GM18868 (cell line): ENCODE measurements at regions not wholly inside any gene's neighbourhood (a gene's known extent, or its start where the extent isn't known, plus 50 kb on each side); places are given as distances from the start of the nearest gene placed in this dataset.
"Not testable (repeated sequence)": the region's sequence is repeated elsewhere in the genome, so short reads cannot be mapped to it uniquely, and the experiment has no call there.

ENCODE experiments used
- ATAC-seq: cut with Tn5 transposase; IDR thresholded peaks from one replicate; pipeline ENCODE4 v1.9.1; 2021; ENCODE audit warnings: mild to moderate bottlenecking, moderate library complexity; ENCODE audit not compliant: unreplicated experiment

DNA sequence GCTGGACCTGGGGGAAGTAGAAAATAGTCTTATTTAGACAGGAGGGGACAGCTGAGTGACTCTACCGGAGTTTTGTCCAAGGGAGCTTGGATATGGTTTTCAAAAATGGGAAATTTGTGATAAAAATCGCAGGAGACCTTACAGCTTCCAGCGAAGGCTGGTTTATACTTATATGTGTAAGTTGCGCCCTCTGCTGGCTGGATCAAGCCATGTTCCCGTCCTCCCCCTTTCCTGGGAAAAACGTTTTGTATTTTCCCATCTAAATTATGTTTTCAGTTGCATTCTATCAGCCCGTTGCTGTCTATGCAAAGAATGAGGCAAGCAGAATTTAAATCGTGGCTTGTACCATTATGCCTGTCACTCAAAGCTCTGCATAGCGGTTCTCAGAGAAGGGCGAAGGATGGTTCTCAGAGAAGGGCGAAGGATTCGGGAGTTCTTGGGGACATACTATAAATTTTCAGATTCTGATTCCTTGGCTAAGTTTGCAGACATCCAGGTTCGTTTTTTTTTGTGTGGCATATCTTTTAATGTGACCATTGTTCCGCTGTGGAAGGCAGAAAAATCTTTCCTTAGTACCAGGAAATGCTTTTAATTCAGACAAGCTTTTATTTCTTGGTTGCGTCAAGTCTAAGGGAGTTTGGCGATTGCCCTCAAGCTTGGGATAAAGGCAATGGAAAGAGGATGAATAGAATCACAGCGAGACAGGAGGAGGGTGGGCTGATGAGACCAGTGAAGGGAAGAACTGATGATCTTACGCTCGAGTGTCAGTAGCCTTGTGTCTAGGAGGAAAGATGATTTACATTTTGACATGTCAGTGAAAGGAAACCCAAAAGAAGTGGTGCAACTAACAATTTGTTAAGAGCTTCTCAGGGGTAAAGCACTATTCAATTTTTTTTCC, 128.5 kb upstream of the ARX start:
- ATAC-seq: no peak

DNA sequence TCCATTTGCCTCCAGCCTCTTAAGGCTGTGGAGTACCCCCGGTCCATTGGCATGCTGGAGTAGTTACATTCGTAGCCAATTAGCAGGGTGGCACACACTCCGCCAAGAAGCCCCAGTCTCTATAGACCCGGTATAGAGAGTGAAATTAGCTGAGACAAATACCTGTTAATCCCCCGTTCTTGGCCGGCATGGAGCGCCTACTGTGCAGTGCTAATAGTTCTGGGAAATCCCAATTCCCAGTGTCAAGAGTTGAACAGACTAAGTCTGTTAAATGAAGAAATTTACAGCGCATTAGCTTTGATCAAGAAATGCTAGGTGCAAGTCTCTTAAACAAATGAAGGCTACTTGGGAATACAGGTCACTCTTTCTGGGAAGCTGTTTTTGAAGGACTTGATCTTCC, 127.8 kb upstream of the ARX start:
- no peak for ATAC-seq

DNA sequence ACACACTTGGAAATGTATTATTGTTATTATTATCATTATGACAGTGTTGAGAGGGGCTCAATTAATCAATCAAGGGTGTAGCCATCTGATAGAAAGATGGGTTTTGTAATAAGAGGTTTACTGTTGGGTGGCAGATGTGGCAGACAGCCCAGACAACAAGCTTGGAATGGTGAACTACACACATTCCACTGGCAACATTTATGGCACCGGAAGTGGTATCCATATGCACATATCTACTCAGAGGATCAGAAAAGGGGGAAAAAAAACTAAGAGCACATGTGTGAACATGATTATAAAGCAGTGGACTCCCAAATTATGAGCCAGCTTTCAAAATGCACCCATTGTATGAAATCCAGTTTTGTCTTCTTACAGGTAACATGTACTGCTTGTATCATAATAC, 125.9 kb upstream of the ARX start:
- ATAC-seq: no peak

DNA sequence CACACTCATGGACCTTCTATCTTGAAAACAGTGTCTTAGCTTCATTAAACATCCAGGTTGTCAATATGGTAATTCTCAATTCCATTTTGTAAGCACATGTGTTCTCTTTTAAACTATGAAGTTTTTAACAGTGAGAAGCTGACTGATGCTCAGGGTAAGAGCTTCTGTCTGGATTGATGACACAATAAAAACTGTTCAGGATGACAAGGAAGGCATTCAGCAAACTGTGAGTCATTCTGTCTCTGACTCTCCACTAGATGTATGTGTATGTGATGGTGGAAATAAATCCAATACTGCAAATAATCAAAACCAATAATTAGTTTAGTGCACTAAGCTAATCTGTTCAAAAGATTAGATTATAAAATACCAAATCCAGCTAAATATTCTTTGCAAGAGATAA, 115.3 kb upstream of the ARX start:
- no peak for ATAC-seq

DNA sequence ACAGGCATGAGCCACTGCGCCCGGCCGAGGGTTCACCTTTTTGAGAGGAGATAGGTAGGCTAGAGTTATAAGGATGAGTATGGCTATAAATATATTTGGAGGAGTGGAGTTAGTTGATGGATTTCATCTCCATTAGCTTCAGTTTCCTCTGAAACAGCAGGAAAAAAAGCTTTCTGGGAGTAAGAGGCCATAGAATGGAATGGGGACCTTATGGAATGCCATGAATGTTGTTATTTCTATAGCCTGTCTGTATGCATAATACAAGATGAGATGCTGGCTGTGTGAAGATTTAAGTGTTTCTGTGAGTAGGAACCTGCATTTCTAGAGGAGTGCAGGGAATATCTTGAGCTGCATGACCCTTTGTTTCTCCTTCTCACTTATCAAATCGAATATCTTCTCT, 114.9 kb upstream of the ARX start:
- ATAC-seq: no peak

DNA sequence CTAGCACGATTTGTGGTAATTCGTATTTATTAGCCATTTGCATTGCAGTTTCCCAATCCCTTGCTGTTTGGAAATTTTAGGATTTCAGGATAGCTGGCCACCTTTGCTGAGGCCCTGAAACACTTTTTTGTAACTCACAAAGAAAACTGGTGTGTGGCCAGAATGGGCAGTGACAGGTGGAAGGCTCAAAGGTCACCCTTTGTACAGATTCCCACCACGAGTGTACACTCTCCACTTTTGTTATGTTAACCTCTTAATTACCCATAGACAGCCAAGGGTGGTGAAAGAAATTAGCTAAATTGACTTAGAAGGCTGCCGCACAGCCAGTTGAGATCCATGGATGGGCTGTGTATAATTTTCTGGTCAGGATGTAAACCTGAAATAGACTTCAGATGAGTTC, 109.7 kb upstream of the ARX start:
- no peak for ATAC-seq

DNA sequence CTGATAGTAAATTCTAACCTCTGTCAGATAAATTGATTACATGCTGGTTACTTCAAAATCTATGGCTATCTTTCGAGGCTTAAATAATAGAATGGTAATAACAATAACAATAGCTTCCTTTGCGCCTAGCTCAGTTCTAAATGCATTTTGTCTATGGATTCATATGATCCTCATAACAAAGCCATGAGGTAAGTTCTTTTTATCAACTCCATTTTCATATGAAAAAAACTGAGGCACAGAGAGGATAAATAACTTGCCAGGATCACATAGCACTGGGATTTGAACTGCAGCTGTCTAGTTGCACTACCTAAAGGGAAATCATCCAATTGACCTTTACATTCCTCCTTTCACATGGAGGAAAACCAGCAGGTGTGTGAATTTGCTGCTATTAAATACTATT, 108.6 kb upstream of the ARX start:
- no peak for ATAC-seq

DNA sequence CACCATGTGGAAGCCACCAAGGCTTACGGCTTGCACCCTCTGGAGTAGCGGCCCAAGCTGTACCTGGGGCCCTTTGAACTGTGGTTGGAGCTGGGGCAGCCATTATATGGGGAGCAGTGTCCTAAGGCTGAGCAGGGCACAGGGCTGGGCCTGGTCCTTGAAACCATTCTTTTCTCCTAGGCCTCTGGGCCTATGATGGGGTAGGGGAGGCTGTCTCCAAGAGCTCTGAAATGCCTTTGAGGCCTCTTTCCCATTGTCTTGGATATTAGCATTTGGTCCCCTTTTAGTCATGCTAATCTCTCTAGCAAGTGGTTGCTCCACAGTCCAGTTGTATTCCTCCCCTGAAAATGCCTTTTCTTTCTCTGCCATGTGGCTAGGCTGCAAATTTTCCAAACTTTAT, 96.4 kb upstream of the ARX start:
- ATAC-seq: no peak

DNA sequence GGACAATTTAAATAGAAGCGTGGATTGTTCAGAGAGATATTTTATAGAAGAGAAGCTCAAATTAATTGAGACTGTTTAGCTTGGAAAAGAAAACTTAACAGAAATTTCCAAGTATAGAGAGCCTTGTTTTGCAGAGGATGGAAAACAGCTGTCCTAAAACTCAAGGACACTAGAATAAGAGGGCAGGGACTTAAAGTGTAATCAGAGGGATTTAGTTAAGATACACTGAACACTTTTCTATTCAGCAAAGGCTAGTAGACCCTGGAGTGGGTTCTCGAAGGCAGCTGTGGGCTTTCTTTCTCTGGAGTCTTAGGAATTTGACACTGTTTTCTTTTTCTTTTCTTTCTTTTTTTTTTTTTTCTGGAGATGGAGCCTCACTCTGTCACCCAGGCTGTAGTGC, 92.7 kb upstream of the ARX start:
- ATAC-seq: no peak

DNA sequence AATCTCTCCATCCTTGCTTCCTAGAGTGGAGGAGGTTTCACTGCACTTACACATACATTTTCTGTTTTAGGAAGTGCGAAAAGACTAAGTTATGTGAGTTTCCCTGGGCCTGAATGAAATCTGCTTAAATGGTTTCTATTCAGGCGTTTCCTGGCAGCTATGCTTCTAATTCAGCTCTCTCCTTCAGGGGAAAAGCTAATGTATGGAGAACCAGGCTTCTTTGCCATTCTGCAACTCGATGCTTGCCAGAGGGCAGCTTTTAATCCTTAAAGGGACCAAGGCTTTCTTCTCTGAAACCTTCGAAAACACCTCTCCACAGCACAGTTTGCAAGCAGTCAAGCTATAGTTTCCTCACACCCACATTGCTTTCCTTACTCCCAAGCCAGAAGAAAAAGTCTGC, 89.5 kb upstream of the ARX start:
- no peak for ATAC-seq

DNA sequence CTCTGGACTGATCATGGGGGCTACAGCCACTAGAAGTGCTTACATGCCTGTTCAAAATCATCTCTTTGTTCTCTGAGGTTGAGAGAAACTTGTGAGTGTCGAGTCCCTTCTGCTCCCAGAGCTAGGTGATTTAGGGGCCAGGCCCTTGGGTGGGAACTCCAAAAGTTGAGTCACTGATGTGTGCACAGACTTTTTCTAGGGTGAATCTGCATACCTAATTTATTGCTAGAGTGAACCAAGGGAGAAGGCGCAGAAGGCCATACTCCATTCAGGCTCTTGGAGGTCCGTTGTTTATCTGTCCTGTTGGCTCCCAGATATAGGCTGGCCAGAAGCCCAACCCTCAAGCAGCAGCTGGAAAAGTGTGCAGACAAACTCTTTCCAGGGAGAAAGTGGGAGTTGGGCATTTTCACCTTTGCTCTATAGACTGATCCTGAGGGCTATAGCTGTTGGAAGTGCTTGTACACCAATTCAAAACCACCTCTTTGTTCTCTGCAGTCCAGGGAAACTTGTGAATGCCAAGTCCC, 80.8 kb upstream of the ARX start:
- no peak for ATAC-seq

DNA sequence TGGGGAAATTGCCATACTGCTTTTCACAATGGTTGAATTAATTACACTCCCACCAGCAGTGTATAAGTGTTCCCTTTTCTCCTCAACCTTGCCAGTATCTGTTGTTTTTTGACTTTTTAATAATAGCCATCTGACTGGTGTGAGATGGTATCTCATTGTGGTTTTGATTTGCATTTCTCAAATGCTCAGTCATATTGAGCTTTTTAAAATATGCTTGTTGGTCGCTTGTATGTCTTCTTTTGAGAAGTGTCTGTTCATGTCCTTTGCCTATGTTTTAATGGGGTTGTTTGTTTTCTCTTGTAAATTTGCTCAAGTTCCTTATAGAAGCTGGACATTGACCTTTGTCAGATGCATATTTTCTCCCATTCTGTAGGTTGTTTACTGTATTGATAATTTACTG, 75.4 kb upstream of the ARX start:
- not testable (repeated sequence) for ATAC-seq

DNA sequence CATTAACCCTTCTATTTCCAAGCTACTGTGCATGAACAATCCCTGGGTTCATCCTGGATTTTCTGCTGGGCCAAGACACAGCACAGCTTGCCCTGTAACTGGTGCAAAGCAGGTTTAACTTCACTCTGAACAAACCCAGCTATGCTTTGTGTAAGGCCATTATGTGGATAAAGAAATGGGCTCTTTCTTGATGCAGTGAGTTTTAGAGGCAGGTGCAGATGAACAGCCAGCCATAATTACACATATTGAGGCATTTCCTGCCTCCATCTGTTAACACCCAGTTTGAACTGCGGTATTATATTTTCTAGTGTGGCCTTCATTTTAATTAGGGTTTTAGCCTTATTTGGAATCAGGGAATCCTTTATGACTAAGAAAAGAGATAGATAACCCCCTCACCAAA, 68.7 kb upstream of the ARX start:
- ATAC-seq: no peak

DNA sequence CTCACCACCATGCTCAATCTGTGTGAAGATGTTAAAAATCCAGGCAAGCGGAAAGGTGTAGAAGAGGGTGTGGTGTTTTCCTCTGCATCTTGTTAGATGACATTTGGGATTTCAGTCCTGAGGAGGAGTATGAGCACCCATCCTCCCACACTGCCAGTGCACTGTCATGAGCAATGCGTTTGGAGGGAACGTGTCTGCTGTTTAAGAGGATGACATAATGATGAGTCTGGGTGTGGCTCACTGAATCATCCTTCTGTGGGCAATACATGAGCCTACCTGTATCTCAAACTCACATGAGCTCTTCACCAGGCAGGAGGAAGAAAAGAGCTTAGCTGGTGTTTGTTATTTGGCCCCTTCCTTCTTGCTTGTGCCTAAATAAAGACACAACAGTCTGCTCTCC, 67.9 kb upstream of the ARX start:
- no peak for ATAC-seq

DNA sequence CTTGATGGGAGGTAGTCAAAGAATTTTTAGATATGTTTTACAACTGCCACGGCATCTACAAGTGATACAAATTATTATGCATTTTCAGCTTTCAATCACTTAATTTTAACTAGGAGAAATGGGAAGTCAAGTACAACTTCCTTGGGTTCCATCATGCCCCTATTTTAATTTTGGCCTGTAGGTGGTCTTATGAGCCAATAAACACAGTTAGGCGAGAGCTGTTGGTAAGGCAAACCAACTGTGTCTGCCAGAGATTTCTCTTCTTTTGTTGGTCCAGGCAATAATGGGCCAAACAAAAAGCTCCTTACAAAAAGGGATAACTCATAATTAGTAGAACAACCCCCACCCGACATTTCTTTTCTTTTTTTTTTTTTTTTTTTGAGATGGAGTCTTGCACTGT, 63.3 kb upstream of the ARX start:
- no peak for ATAC-seq

DNA sequence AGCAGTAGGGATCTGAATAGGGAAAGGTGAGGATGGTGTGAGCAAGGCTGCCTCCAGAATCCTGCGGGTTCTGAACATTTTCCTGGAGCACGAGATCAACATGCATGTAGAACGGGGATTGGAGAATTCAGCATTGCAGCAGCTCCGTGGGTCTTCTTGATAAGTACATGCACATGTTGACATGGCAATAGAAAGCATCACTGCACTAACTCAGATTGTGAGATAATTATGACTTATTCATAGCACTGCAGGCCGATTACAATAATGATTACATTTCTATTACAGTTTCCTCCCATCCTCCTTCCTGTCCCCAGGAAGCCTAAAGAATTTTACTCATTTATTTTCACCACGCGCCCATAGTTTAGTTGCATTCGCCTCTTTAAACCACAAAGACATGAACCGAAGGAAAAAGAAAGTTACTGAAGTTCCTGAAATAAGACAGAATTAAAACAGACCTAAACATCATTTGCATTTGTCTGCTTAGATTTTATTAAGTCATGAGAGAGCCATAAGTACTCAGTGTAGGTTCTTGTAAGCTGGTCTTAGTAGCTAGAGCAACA, 61.3 kb upstream of the ARX start:
- no peak for ATAC-seq

DNA sequence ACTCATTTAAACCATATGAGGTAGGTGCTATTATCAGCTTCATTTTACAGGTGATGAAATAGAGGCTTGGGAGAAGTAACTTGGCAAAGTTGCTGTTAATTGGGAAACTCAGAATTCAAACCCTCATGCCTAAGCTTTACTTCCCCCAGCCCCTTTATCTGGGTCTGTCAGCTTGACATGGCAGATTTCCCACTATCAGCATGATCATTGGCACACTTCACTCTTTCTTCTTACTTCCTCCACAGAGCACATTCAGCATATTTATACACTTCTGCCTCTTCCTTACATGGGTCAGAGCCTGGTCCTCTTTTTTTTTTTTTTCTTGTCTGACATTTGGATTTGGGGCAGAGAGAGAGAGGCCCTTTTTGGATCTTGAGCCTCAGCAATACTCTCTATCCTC, 56.5 kb upstream of the ARX start:
- no peak for ATAC-seq

DNA sequence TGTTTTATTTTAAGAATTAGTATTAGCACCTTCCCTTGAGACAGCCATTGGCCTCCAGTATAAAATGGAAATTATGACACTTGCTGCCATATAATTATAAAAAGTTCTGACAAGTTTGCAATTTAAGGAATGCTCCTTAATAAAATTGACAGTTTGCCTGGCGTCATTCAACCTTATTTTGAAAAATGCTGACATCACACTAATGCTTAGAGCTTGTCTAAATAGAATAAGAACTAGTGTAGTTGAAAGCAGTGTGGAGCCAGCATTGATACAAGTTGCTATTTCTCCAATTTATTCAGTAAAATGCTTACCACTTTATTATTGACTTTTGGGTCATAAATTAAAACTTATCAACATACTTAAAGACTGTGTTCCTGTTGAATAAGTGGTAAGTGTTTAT, 54.3 kb upstream of the ARX start:
- ATAC-seq: no peak

DNA sequence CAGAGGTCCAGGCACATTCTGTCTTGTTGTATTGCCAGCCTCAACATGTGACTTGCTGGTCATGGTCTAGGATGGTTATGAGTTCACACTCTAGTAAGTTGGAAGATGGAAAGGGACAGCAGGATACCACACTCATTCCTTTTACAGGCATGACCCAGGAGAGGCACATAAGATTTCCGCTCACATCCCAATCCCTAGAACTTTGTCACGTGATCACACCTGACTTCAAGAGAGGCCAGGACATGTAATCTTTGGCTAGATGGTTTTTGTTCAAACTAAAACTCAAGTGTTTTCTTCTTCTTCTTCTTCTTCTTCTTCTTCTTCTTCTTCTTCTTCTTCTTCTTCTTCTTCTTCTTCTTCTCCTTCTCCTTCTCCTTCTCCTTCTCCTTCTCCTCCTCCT, 53.4 kb upstream of the ARX start:
- ATAC-seq: no peak

DNA sequence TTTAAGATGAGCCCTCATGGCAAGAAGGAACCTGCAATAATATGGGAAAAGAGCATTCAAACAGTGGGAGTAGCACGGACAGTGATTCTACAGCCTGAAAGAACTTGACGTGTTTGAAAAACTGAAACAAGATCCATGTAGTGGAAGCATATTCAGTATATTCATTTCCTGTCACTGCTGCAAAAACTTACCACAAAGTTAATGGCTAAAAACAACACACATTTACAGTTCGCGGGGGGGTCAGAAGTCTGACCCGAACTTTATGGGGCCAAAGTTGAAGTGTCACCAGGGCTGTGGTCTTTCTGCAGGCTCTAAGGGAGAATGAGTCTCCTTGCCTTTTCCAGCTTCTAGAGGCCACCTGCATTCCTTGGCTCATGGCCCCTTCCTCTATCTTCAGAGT, 52.6 kb upstream of the ARX start:
- no peak for ATAC-seq

DNA sequence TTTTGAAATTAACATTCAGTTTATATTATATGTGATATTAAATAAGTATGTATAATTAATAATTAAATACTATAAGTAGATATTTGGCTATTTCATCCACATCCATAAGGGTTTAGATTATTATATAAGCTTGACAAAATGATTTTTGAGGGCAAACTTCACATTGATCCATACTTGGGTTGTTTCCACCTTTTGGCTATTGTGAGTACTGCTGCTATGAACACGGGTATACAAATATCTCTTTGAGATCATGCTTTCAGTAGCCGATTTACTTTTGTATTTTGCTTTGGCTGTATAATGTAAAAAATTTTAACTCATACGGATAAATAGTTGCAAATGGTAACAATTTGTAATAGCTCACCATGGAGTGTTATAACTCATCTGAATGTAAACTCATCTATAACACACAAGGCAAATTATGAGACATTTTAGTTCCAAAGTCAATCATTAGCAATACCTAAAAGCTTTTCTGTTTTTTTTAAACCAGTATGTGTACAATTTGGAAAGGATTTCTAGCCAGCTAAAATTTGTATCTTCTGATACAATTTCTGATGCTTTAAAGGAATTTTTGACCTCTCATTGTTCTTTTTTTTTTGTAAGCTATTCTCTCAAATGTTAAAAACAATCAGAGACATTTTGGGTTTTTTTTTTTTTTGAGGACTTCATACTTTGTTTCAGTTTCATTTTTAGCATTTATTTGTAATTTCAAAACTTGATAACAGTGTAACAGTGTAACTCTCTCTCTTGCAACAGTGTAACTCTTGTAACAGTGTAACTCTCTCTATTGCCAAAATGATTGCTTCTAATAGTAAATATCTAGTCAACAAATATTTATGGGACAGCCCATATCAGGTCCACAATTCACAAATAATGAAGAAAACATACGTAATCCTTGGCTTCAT, 51.8 kb upstream of the ARX start:
- ATAC-seq: peak; percentile 72

DNA sequence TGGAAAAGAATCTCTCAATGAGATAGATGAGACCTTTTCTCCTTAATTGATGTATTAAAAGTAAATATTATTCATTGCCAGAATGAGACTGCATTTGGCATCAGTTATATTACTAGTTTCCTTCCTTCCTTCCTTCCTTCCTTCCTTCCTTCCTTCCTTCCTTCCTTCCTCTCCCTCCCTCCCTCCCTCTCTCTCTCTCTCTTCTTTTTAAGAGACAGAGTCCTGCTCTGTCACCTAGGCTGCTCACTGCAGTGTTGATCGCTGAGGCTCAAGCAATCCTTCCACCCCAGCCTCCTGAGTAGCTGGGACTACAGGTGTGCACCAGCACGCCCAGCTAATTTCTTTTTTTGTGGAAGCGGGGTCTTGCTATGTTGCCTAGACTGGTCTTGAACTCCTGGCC, 50.4 kb upstream of the ARX start:
- ATAC-seq: no peak
